ENCODE measurements at regions not wholly inside any gene's neighbourhood (a gene's known extent, or its start where the extent isn't known, plus 50 kb on each side); places are given as distances from the start of the nearest gene placed in this dataset.
"Not testable (repeated sequence)": the region's sequence is repeated elsewhere in the genome, so short reads cannot be mapped to it uniquely, and the experiment has no call there.

GRCh38 chr6:56786256-56786655 lies 143.6 kb upstream of the DST start:
- ATAC-seq (no peak), FAIRE-seq (no peak), DNase-seq (ENCODE audit: low spot score) (no peak)
- H3K27ac ChIP-seq (ENCODE audit: extremely low read length, insufficient read depth, low read length), result no peak overlapping the region
- H3K36me3 ChIP-seq (replicated peaks in 1 of 2; ENCODE audit: control insufficient read depth in 1 of 2, insufficient read depth in 2 of 2, low read length in 2 of 2), result no peaks in the 10 kb centered on the region
- H3K9ac ChIP-seq (ENCODE audit: insufficient read depth, low read depth, low read length), result no peak overlapping the region
- no peaks in the 10 kb centered on the region for H3K27me3 ChIP-seq (ENCODE audit: control insufficient read depth in 1 of 2, insufficient read depth in 2 of 2, low read length in 2 of 2)
- H3K9me3 ChIP-seq (ENCODE audit: low read length), result no peaks in the 10 kb centered on the region
- H2AFZ ChIP-seq (ENCODE audit: low read length), result no peak overlapping the region
- in situ Hi-C loops (cut with HindIII; ENCODE audit: extremely low pct_ligation_motif_present, low pct_unique_long_range_greater_than_20kb), result no loop called here
- H3K4me1 ChIP-seq (ENCODE audit: insufficient read depth, low read length), result no peaks in the 10 kb centered on the region
- H3K4me3 ChIP-seq (replicated peaks in 1 of 3; ENCODE audit: insufficient read depth in 1 of 3, low read depth in 2 of 3, low read length in 3 of 3), result no peak overlapping the region
- no TSS peak for BruUV-seq (replicated peaks)
- no peak overlapping the region for H3K4me2 ChIP-seq (ENCODE audit: low read depth, low read length)
- CTCF ChIA-PET (ENCODE audit: low intra/inter-chr PET ratio, low total read pairs), result no interaction called here
- H4K20me1 ChIP-seq (ENCODE audit: insufficient read depth, low read length), result no peaks in the 10 kb centered on the region
- POLR2A ChIA-PET, result no interaction called here
- WGBS (ENCODE audit: low lambda C conversion rate), result 76% methylated on average over 1 of the region's 1 CpG
- intact Hi-C loops (cut with micrococcal nuclease; ENCODE audit: unreplicated experiment), result no loop called here
- TF ChIP-seq SRF (IDR thresholded peaks at IDR 0.05; ENCODE audit: low read depth, low read length) (no peak), ZSCAN12 (CRISPR knock-in tag; IDR thresholded peaks at IDR 0.05) (no peak), ZBTB7B (CRISPR knock-in tag; IDR thresholded peaks at IDR 0.05) (no peak), HDAC2 (CRISPR knock-in tag; IDR thresholded peaks at IDR 0.05) (no peak), MTA3 (CRISPR knock-in tag; IDR thresholded peaks at IDR 0.05) (no peak)
- H3K79me2 ChIP-seq (ENCODE audit: insufficient read depth, low read length), result no peaks in the 10 kb centered on the region

- in situ Hi-C loops (cut with HindIII; ENCODE audit: extremely low pct_ligation_motif_present, low pct_unique_long_range_greater_than_20kb); H4K20me1 ChIP-seq (ENCODE audit: insufficient read depth, low read length); H3K27me3 ChIP-seq (ENCODE audit: control insufficient read depth in 1 of 2, insufficient read depth in 2 of 2, low read length in 2 of 2); ATAC-seq; FAIRE-seq; H3K27ac ChIP-seq (ENCODE audit: extremely low read length, insufficient read depth, low read length); POLR2A ChIA-PET; H3K9ac ChIP-seq (ENCODE audit: insufficient read depth, low read depth, low read length); H3K79me2 ChIP-seq (ENCODE audit: insufficient read depth, low read length); H3K4me3 ChIP-seq (replicated peaks in 1 of 3; ENCODE audit: insufficient read depth in 1 of 3, low read depth in 2 of 3, low read length in 3 of 3); intact Hi-C loops (cut with micrococcal nuclease; ENCODE audit: unreplicated experiment); H2AFZ ChIP-seq (ENCODE audit: low read length); H3K4me1 ChIP-seq (ENCODE audit: insufficient read depth, low read length); BruUV-seq (replicated peaks); H3K4me2 ChIP-seq (ENCODE audit: low read depth, low read length); DNase-seq (ENCODE audit: low spot score); H3K36me3 ChIP-seq (replicated peaks in 1 of 2; ENCODE audit: control insufficient read depth in 1 of 2, insufficient read depth in 2 of 2, low read length in 2 of 2); H3K9me3 ChIP-seq (ENCODE audit: low read length); CTCF ChIA-PET (ENCODE audit: low intra/inter-chr PET ratio, low total read pairs): not testable (repeated sequence)
- 74% methylated on average over 18 of the region's 19 CpGs for WGBS (ENCODE audit: low lambda C conversion rate)
Observed at GRCh38 chr6:56785536-56785935, 142.8 kb upstream of the DST start.

- in situ Hi-C loops (cut with HindIII; ENCODE audit: extremely low pct_ligation_motif_present, low pct_unique_long_range_greater_than_20kb); intact Hi-C loops (cut with micrococcal nuclease; ENCODE audit: unreplicated experiment); H3K4me2 ChIP-seq (ENCODE audit: low read depth, low read length); H3K4me3 ChIP-seq (replicated peaks in 1 of 3; ENCODE audit: insufficient read depth in 1 of 3, low read depth in 2 of 3, low read length in 3 of 3); H2AFZ ChIP-seq (ENCODE audit: low read length); H3K27ac ChIP-seq (ENCODE audit: extremely low read length, insufficient read depth, low read length); ATAC-seq; H3K9ac ChIP-seq (ENCODE audit: insufficient read depth, low read depth, low read length); H3K27me3 ChIP-seq (ENCODE audit: control insufficient read depth in 1 of 2, insufficient read depth in 2 of 2, low read length in 2 of 2); BruUV-seq (replicated peaks); H4K20me1 ChIP-seq (ENCODE audit: insufficient read depth, low read length); POLR2A ChIA-PET; H3K9me3 ChIP-seq (ENCODE audit: low read length); H3K79me2 ChIP-seq (ENCODE audit: insufficient read depth, low read length); CTCF ChIA-PET (ENCODE audit: low intra/inter-chr PET ratio, low total read pairs); H3K36me3 ChIP-seq (replicated peaks in 1 of 2; ENCODE audit: control insufficient read depth in 1 of 2, insufficient read depth in 2 of 2, low read length in 2 of 2); H3K4me1 ChIP-seq (ENCODE audit: insufficient read depth, low read length); FAIRE-seq; DNase-seq (ENCODE audit: low spot score): not testable (repeated sequence)
- 22% methylated on average over 2 of the region's 2 CpGs for WGBS (ENCODE audit: low lambda C conversion rate)
Observed at GRCh38 chr6:56780109-56780508, 137.4 kb upstream of the DST start.

GRCh38 chr6:56778503-56778902 lies 135.8 kb upstream of the DST start:
- H3K4me1 ChIP-seq (ENCODE audit: insufficient read depth, low read length); H3K36me3 ChIP-seq (replicated peaks in 1 of 2; ENCODE audit: control insufficient read depth in 1 of 2, insufficient read depth in 2 of 2, low read length in 2 of 2); POLR2A ChIA-PET; H2AFZ ChIP-seq (ENCODE audit: low read length); H3K79me2 ChIP-seq (ENCODE audit: insufficient read depth, low read length); H3K9ac ChIP-seq (ENCODE audit: insufficient read depth, low read depth, low read length); DNase-seq (ENCODE audit: low spot score); in situ Hi-C loops (cut with HindIII; ENCODE audit: extremely low pct_ligation_motif_present, low pct_unique_long_range_greater_than_20kb); H3K27ac ChIP-seq (ENCODE audit: extremely low read length, insufficient read depth, low read length); FAIRE-seq; H3K9me3 ChIP-seq (ENCODE audit: low read length); intact Hi-C loops (cut with micrococcal nuclease; ENCODE audit: unreplicated experiment); H3K27me3 ChIP-seq (ENCODE audit: control insufficient read depth in 1 of 2, insufficient read depth in 2 of 2, low read length in 2 of 2); H3K4me3 ChIP-seq (replicated peaks in 1 of 3; ENCODE audit: insufficient read depth in 1 of 3, low read depth in 2 of 3, low read length in 3 of 3); H4K20me1 ChIP-seq (ENCODE audit: insufficient read depth, low read length); H3K4me2 ChIP-seq (ENCODE audit: low read depth, low read length); CTCF ChIA-PET (ENCODE audit: low intra/inter-chr PET ratio, low total read pairs); ATAC-seq; BruUV-seq (replicated peaks): not testable (repeated sequence)
- 46% methylated on average over 2 of the region's 2 CpGs for WGBS (ENCODE audit: low lambda C conversion rate)

Measured in HepG2 (cell line).